Esophagus muscularis mucosa (tissue), 4 donors: ENCODE measurements at regions not wholly inside any gene's neighbourhood (a gene's known extent, or its start where the extent isn't known, plus 50 kb on each side); places are given as distances from the start of the nearest gene placed in this dataset.

Source experiments
- CTCF ChIP-seq, 3 experiments: fragments of 200-600 bp in 2 of 3; fragments of 450-650 bp in 1 of 3; sonication (generic) in 2 of 3; IDR thresholded peaks; one replicate each; pipeline ENCODE4 v1.5.1; 2017 to 2019; ENCODE audit warnings: antibody characterized with exemption in 3 of 3, mild to moderate bottlenecking in 2 of 3, moderate library complexity in 1 of 3
- EP300 ChIP-seq: sonication (generic); formaldehyde crosslinking; IDR thresholded peaks from one replicate; pipeline ENCODE4 v1.6.1; 2017; ENCODE audit warnings: antibody characterized with exemption
- POLR2A ChIP-seq: fragments of 450-650 bp; IDR thresholded peaks from one replicate; pipeline ENCODE4 v1.6.1; 2017; ENCODE audit warnings: antibody characterized with exemption, moderate library complexity, mild to moderate bottlenecking, low read depth

- TF ChIP-seq EP300 = no peak
- TF ChIP-seq CTCF (IDR thresholded peaks at IDR 0.05) = no peak
- no peak for TF ChIP-seq POLR2A
These were observed 1186.6 kb downstream of the MRPL39 start for GRCh38 chr21:24420689-24421088.
